Stimulated activated memory B cell treated with anti-CD40 and anti-IgM and Interleukin-4, amounts not matched to agents 10 μg/mL and 1 μg/mL and 100 μg/mL, for 72 hours (primary cell): ENCODE measurements at regions not wholly inside any gene's neighbourhood (a gene's known extent, or its start where the extent isn't known, plus 50 kb on each side); places are given as distances from the start of the nearest gene placed in this dataset.

Source experiments
- ATAC-seq: fragments of 150-1000 bp; cut with Tn5 transposase; 2 replicates; pipeline ENCODE4 v1.10.0; 2021
- H3K27ac Mint-ChIP-seq: one replicate; pipeline ENCODE4 v1.8.0; 2022; ENCODE audit warnings: mild to moderate bottlenecking, mixed read lengths
- H3K27me3 Mint-ChIP-seq: one replicate; pipeline ENCODE4 v1.8.0; 2022; ENCODE audit warnings: mixed read lengths
- H3K36me3 Mint-ChIP-seq: one replicate; pipeline ENCODE4 v1.8.0; 2022; ENCODE audit warnings: mixed read lengths
- H3K4me1 Mint-ChIP-seq: one replicate; pipeline ENCODE4 v1.8.0; 2022; ENCODE audit warnings: mixed read lengths
- H3K4me3 Mint-ChIP-seq: one replicate; pipeline ENCODE4 v1.8.0; 2022; ENCODE audit warnings: mild to moderate bottlenecking, moderate library complexity, mixed read lengths
- H3K9me3 Mint-ChIP-seq: one replicate; pipeline ENCODE4 v1.8.0; 2022; ENCODE audit warnings: mixed read lengths

GRCh38 chr9:28056466-28056865, 483.2 kb upstream of the C9orf72 start:
- Mint-ChIP-seq H3K4me1 (no peaks in the 10 kb centered on the region), H3K27ac (no peak overlapping the region), H3K36me3 (no peaks in the 10 kb centered on the region), H3K27me3 (no peaks in the 10 kb centered on the region), H3K9me3 (peaks cover 3% of the 10 kb centered on the region), H3K4me3 (no peak overlapping the region)
- no peak for ATAC-seq

- ATAC-seq: no peak
- Mint-ChIP-seq H3K27me3 (no peaks in the 10 kb centered on the region), H3K36me3 (no peaks in the 10 kb centered on the region), H3K4me3 (no peak overlapping the region), H3K4me1 (no peaks in the 10 kb centered on the region), H3K27ac (no peak overlapping the region), H3K9me3 (no peaks in the 10 kb centered on the region)
Measured at GRCh38 chr9:28059192-28059591, 485.9 kb upstream of the C9orf72 start.

- no peak for ATAC-seq
- no peaks in the 10 kb centered on the region for H3K36me3 Mint-ChIP-seq
- no peak overlapping the region for H3K27ac Mint-ChIP-seq
- H3K4me3 Mint-ChIP-seq: no peak overlapping the region
- H3K27me3 Mint-ChIP-seq: no peaks in the 10 kb centered on the region
- H3K9me3 Mint-ChIP-seq: no peaks in the 10 kb centered on the region
- H3K4me1 Mint-ChIP-seq: no peaks in the 10 kb centered on the region
Measured at GRCh38 chr9:28064241-28064815, 491.0 kb upstream of the C9orf72 start.

- H3K36me3 Mint-ChIP-seq: no peaks in the 10 kb centered on the region
- H3K9me3 Mint-ChIP-seq: no peaks in the 10 kb centered on the region
- no peak for ATAC-seq
Measured at GRCh38 chr9:28073270-28073669, 500.0 kb upstream of the C9orf72 start.

GRCh38 chr9:28079677-28080076, 506.4 kb upstream of the C9orf72 start:
- Mint-ChIP-seq H3K4me3 (no peak overlapping the region), H3K27ac (no peak overlapping the region), H3K4me1 (no peaks in the 10 kb centered on the region), H3K36me3 (no peaks in the 10 kb centered on the region), H3K27me3 (no peaks in the 10 kb centered on the region), H3K9me3 (no peaks in the 10 kb centered on the region)
- ATAC-seq: no peak

More at GRCh38 chr9:28073270-28073669, 500.0 kb upstream of the C9orf72 start:
- H3K4me1 Mint-ChIP-seq: no peaks in the 10 kb centered on the region
- H3K4me3 Mint-ChIP-seq: no peak overlapping the region
- H3K27me3 Mint-ChIP-seq: no peaks in the 10 kb centered on the region
- H3K27ac Mint-ChIP-seq: no peak overlapping the region

- Mint-ChIP-seq H3K27me3 (no peaks in the 10 kb centered on the region), H3K4me1 (no peaks in the 10 kb centered on the region), H3K4me3 (no peak overlapping the region), H3K9me3 (no peaks in the 10 kb centered on the region), H3K27ac (no peak overlapping the region), H3K36me3 (no peaks in the 10 kb centered on the region)
- no peak for ATAC-seq
Measured at GRCh38 chr9:28082671-28083070, 509.4 kb upstream of the C9orf72 start.

GRCh38 chr9:28086881-28087280, 513.6 kb upstream of the C9orf72 start:
- Mint-ChIP-seq H3K36me3 (no peaks in the 10 kb centered on the region), H3K27ac (no peak overlapping the region), H3K9me3 (no peaks in the 10 kb centered on the region), H3K27me3 (no peaks in the 10 kb centered on the region), H3K4me1 (no peaks in the 10 kb centered on the region), H3K4me3 (no peak overlapping the region)
- ATAC-seq: no peak

- Mint-ChIP-seq H3K27me3 (no peaks in the 10 kb centered on the region), H3K9me3 (no peaks in the 10 kb centered on the region), H3K36me3 (no peaks in the 10 kb centered on the region), H3K4me3 (no peak overlapping the region), H3K27ac (no peak overlapping the region), H3K4me1 (no peaks in the 10 kb centered on the region)
- no peak for ATAC-seq
Measured at GRCh38 chr9:28092981-28093936, 520.0 kb upstream of the C9orf72 start.

GRCh38 chr9:28101509-28101908, 528.2 kb upstream of the C9orf72 start:
- H3K36me3 Mint-ChIP-seq: no peaks in the 10 kb centered on the region
- ATAC-seq: no peak
- no peaks in the 10 kb centered on the region for H3K9me3 Mint-ChIP-seq
- H3K4me1 Mint-ChIP-seq: no peaks in the 10 kb centered on the region
- no peaks in the 10 kb centered on the region for H3K27me3 Mint-ChIP-seq
- no peak overlapping the region for H3K27ac Mint-ChIP-seq
- H3K4me3 Mint-ChIP-seq: no peak overlapping the region

GRCh38 chr9:28105001-28105400, 531.7 kb upstream of the C9orf72 start:
- no peaks in the 10 kb centered on the region for H3K36me3 Mint-ChIP-seq
- no peaks in the 10 kb centered on the region for H3K27me3 Mint-ChIP-seq
- no peaks in the 10 kb centered on the region for H3K4me1 Mint-ChIP-seq
- H3K27ac Mint-ChIP-seq: no peak overlapping the region
- H3K9me3 Mint-ChIP-seq: peaks cover 3% of the 10 kb centered on the region
- no peak overlapping the region for H3K4me3 Mint-ChIP-seq
- no peak for ATAC-seq

GRCh38 chr9:28120184-28120583, 546.9 kb upstream of the C9orf72 start:
- H3K4me3 Mint-ChIP-seq: no peak overlapping the region
- no peaks in the 10 kb centered on the region for H3K36me3 Mint-ChIP-seq
- ATAC-seq: no peak
- no peaks in the 10 kb centered on the region for H3K27me3 Mint-ChIP-seq
- no peak overlapping the region for H3K27ac Mint-ChIP-seq
- H3K9me3 Mint-ChIP-seq: no peaks in the 10 kb centered on the region
- no peaks in the 10 kb centered on the region for H3K4me1 Mint-ChIP-seq

- no peak for ATAC-seq
- Mint-ChIP-seq H3K4me1 (no peaks in the 10 kb centered on the region), H3K9me3 (no peaks in the 10 kb centered on the region), H3K4me3 (no peak overlapping the region), H3K36me3 (no peaks in the 10 kb centered on the region), H3K27ac (no peak overlapping the region), H3K27me3 (no peaks in the 10 kb centered on the region)
Measured at GRCh38 chr9:28120626-28121025, 547.3 kb upstream of the C9orf72 start.

- H3K27me3 Mint-ChIP-seq: no peaks in the 10 kb centered on the region
- no peak for ATAC-seq
- H3K4me3 Mint-ChIP-seq: no peak overlapping the region
- no peaks in the 10 kb centered on the region for H3K9me3 Mint-ChIP-seq
- no peaks in the 10 kb centered on the region for H3K4me1 Mint-ChIP-seq
- H3K27ac Mint-ChIP-seq: no peak overlapping the region
- H3K36me3 Mint-ChIP-seq: no peaks in the 10 kb centered on the region
Measured at GRCh38 chr9:28121366-28121765, 548.1 kb upstream of the C9orf72 start.

- no peak overlapping the region for H3K27ac Mint-ChIP-seq
- ATAC-seq: no peak
- H3K4me1 Mint-ChIP-seq: no peaks in the 10 kb centered on the region
- no peak overlapping the region for H3K4me3 Mint-ChIP-seq
- no peaks in the 10 kb centered on the region for H3K27me3 Mint-ChIP-seq
- no peaks in the 10 kb centered on the region for H3K36me3 Mint-ChIP-seq
- H3K9me3 Mint-ChIP-seq: no peaks in the 10 kb centered on the region
Measured at GRCh38 chr9:28124917-28125316, 551.6 kb upstream of the C9orf72 start.

- H3K4me1 Mint-ChIP-seq: no peaks in the 10 kb centered on the region
- H3K36me3 Mint-ChIP-seq: no peaks in the 10 kb centered on the region
- H3K9me3 Mint-ChIP-seq: no peaks in the 10 kb centered on the region
- H3K27ac Mint-ChIP-seq: no peak overlapping the region
- no peak for ATAC-seq
- H3K4me3 Mint-ChIP-seq: no peak overlapping the region
- H3K27me3 Mint-ChIP-seq: no peaks in the 10 kb centered on the region
Measured at GRCh38 chr9:28127101-28127500, 553.8 kb upstream of the C9orf72 start.

GRCh38 chr9:28134446-28134976, 561.2 kb upstream of the C9orf72 start:
- Mint-ChIP-seq H3K27ac (no peak overlapping the region), H3K9me3 (no peaks in the 10 kb centered on the region), H3K4me3 (no peak overlapping the region), H3K4me1 (no peaks in the 10 kb centered on the region), H3K36me3 (no peaks in the 10 kb centered on the region), H3K27me3 (no peaks in the 10 kb centered on the region)
- no peak for ATAC-seq
